ENCODE measurements at regions not wholly inside any gene's neighbourhood (a gene's known extent, or its start where the extent isn't known, plus 50 kb on each side); places are given as distances from the start of the nearest gene placed in this dataset.

DNA sequence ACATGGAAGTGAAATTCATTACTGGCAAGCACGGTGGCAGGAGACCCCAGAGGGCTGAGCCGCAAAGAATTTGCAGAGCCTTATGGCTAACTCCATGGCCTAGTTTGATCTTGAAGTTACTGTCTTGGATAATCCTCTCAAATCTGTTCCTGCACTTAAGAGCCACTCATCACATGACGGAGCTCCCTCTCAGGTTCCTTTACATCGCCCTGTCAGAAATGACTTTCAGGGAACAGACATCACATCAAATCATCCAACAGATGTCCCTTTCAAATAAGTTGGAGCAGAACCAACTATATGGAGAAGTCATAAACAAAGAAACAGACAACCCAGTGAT is 328.8 kb upstream of the THBS1 start:
- Histone ChIP-seq H3K9ac (peak overlapping the region; percentile 40; the same call in 1 of the 2 replicates), H4K20me1 (ENCODE audit: insufficient read depth) (no peaks in the 10 kb centered on the region), H2AFZ (ENCODE audit: low read depth) (peak overlapping the region; percentile 46; the same call in 1 of the 2 replicates), H3K79me2 (ENCODE audit: insufficient read depth) (no peaks in the 10 kb centered on the region; the same call in 1 of the 2 replicates), H3K27me3 (ENCODE audit: insufficient read depth) (no peaks in the 10 kb centered on the region), H3K36me3 (replicated peaks in 1 of 2; ENCODE audit: control insufficient read depth in 1 of 2, insufficient read depth in 2 of 2, low read length in 1 of 2) (peaks cover 0 to 4% of the 10 kb centered on the region in 2 experiments), H3K4me3 (ENCODE audit: low read depth in 2 of 2, low read length in 1 of 2) (no peak overlapping the region), H3K9me3 (no peaks in the 10 kb centered on the region), H3K4me1 (ENCODE audit: control insufficient read depth in 1 of 2, insufficient read depth in 2 of 2, low read depth in 1 of 2, low read length in 1 of 2) (peaks cover 0 to 34% of the 10 kb centered on the region in 2 experiments; a peak in 3 of 4 replicates), H3K9me2 (no peaks in the 10 kb centered on the region), H3K4me2 (peak overlapping the region; percentile 15), H3K27ac (ENCODE audit: low read depth in 2 of 2, low read length in 1 of 2) (peak overlapping the region in 1 of 2 experiments; percentile 92; a peak in 2 of 4 replicates), H3F3A (replicated peaks; ENCODE audit: insufficient read depth) (peaks cover 41% of the 10 kb centered on the region)
- ChIA-PET CTCF (no interaction called here), POLR2A (no interaction called here)
- TF ChIP-seq POLR2AphosphoS5 (IDR thresholded peaks at IDR 0.05; ENCODE audit: low read depth, low read length) (no peak), MEF2A (IDR thresholded peaks at IDR 0.05; ENCODE audit: borderline replicate concordance, low read depth) (no peak), NFIC (IDR thresholded peaks at IDR 0.05; ENCODE audit: borderline replicate concordance) (no peak), TEAD4 (IDR thresholded peaks at IDR 0.05; ENCODE audit: borderline replicate concordance, insufficient read depth) (no peak), JUND (IDR thresholded peaks at IDR 0.05) (no peak), GABPA (IDR thresholded peaks at IDR 0.05; ENCODE audit: low read depth) (no peak), RFX5 (IDR thresholded peaks at IDR 0.05; ENCODE audit: low read length) (no peak), MXI1 (IDR thresholded peaks at IDR 0.05; ENCODE audit: low read depth, low read length) (no peak), GATA2 (CRISPR knock-in tag; IDR thresholded peaks at IDR 0.05) (no peak), CHD2 (IDR thresholded peaks at IDR 0.05; ENCODE audit: low read length, partially characterized antibody) (no peak), RAD21 (IDR thresholded peaks at IDR 0.05; ENCODE audit: low read length) (no peak), SIN3A (IDR thresholded peaks at IDR 0.05; ENCODE audit: borderline replicate concordance, low read depth, low read length) (no peak), YY1 (IDR thresholded peaks at IDR 0.05; ENCODE audit: low read depth) (no peak)
- TF ChIP-seq, protein P1, sequence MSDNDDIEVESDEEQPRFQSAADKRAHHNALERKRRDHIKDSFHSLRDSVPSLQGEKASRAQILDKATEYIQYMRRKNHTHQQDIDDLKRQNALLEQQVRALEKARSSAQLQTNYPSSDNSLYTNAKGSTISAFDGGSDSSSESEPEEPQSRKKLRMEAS (IDR thresholded peaks at IDR 0.05; ENCODE audit: low read depth) = no peak; the same call in 1 of the 2 replicates
- TF ChIP-seq, protein P2, sequence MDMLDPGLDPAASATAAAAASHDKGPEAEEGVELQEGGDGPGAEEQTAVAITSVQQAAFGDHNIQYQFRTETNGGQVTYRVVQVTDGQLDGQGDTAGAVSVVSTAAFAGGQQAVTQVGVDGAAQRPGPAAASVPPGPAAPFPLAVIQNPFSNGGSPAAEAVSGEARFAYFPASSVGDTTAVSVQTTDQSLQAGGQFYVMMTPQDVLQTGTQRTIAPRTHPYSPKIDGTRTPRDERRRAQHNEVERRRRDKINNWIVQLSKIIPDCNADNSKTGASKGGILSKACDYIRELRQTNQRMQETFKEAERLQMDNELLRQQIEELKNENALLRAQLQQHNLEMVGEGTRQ (IDR thresholded peaks at IDR 0.05; ENCODE audit: borderline replicate concordance, low read depth, low read length) = no peak
- TF ChIP-seq, protein P3, sequence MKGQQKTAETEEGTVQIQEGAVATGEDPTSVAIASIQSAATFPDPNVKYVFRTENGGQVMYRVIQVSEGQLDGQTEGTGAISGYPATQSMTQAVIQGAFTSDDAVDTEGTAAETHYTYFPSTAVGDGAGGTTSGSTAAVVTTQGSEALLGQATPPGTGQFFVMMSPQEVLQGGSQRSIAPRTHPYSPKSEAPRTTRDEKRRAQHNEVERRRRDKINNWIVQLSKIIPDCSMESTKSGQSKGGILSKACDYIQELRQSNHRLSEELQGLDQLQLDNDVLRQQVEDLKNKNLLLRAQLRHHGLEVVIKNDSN (IDR thresholded peaks at IDR 0.05; ENCODE audit: borderline replicate concordance, low read depth) = no peak
- TF ChIP-seq, protein P4, sequence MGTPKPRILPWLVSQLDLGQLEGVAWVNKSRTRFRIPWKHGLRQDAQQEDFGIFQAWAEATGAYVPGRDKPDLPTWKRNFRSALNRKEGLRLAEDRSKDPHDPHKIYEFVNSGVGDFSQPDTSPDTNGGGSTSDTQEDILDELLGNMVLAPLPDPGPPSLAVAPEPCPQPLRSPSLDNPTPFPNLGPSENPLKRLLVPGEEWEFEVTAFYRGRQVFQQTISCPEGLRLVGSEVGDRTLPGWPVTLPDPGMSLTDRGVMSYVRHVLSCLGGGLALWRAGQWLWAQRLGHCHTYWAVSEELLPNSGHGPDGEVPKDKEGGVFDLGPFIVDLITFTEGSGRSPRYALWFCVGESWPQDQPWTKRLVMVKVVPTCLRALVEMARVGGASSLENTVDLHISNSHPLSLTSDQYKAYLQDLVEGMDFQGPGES (IDR thresholded peaks at IDR 0.05; ENCODE audit: low read depth, low read length) = no peak
- DNase-seq = no peak
- 76% methylated on average over 4 of the region's 4 CpGs for whole genome bisulfite sequencing (ENCODE audit: low lambda C conversion rate)

Data from SK-N-SH (cell line).